ENCODE measurements at regions not wholly inside any gene's neighbourhood (a gene's known extent, or its start where the extent isn't known, plus 50 kb on each side); places are given as distances from the start of the nearest gene placed in this dataset.

GRCh38 chr2:106294182-106294581, 100.1 kb upstream of the UXS1 start:
- DNase-seq, result no peak
- Histone ChIP-seq H3K27me3 (no peaks in the 10 kb centered on the region), H3K36me3 (no peaks in the 10 kb centered on the region), H3K4me1 (no peaks in the 10 kb centered on the region), H3K27ac (no peak overlapping the region), H3K4me3 (no peak overlapping the region), H3K9me3 (no peaks in the 10 kb centered on the region)
- intact Hi-C loops (cut with DNase I), result no loop called here
- TF ChIP-seq POLR2A (IDR thresholded peaks at IDR 0.05), result no peak
- TF ChIP-seq EP300 (IDR thresholded peaks at IDR 0.05), result no peak
- WGBS, 2 donors, result 56 to 75% methylated on average over 1 of the region's 1 CpG

GRCh38 chr2:106293271-106293783, 99.2 kb upstream of the UXS1 start:
- Histone ChIP-seq H3K27me3 (no peaks in the 10 kb centered on the region), H3K9me3 (no peaks in the 10 kb centered on the region), H3K4me3 (no peak overlapping the region), H3K36me3 (no peaks in the 10 kb centered on the region), H3K27ac (no peak overlapping the region), H3K4me1 (no peaks in the 10 kb centered on the region)
- TF ChIP-seq POLR2A (IDR thresholded peaks at IDR 0.05), result no peak
- no peak for TF ChIP-seq POLR2AphosphoS5 (IDR thresholded peaks at IDR 0.05)
- TF ChIP-seq EP300 (IDR thresholded peaks at IDR 0.05), result no peak
- TF ChIP-seq CTCF (IDR thresholded peaks at IDR 0.05), result no peak
- intact Hi-C loops (cut with DNase I), result no loop called here
- no peak for DNase-seq
- 86 to 89% methylated on average over 2 of the region's 2 CpGs for WGBS, 2 donors

GRCh38 chr2:106292627-106293026, 98.5 kb upstream of the UXS1 start:
- Histone ChIP-seq H3K36me3 (no peaks in the 10 kb centered on the region), H3K27me3 (no peaks in the 10 kb centered on the region), H3K27ac (no peak overlapping the region), H3K9me3 (no peaks in the 10 kb centered on the region), H3K4me3 (no peak overlapping the region), H3K4me1 (no peaks in the 10 kb centered on the region)
- DNase-seq, result no peak
- intact Hi-C loops (cut with DNase I), result no loop called here
- 93 to 95% methylated on average over 3 of the region's 3 CpGs for WGBS, 2 donors
- TF ChIP-seq POLR2A (IDR thresholded peaks at IDR 0.05) (no peak), EP300 (IDR thresholded peaks at IDR 0.05) (no peak), CTCF (IDR thresholded peaks at IDR 0.05) (no peak), POLR2AphosphoS5 (IDR thresholded peaks at IDR 0.05) (no peak)

GRCh38 chr2:106288873-106289272, 94.8 kb upstream of the UXS1 start:
- Histone ChIP-seq H3K27me3 (no peaks in the 10 kb centered on the region), H3K4me1 (peaks cover 0 to 11% (median 7%) of the 10 kb centered on the region in 4 donors), H3K27ac (no peak overlapping the region), H3K9me3 (no peaks in the 10 kb centered on the region), H3K4me3 (no peak overlapping the region), H3K36me3 (no peaks in the 10 kb centered on the region)
- intact Hi-C loops (cut with DNase I), result no loop called here
- DNase-seq, result no peak
- TF ChIP-seq POLR2A (IDR thresholded peaks at IDR 0.05), result no peak
- no peak for TF ChIP-seq POLR2AphosphoS5 (IDR thresholded peaks at IDR 0.05)
- no peak for TF ChIP-seq CTCF (IDR thresholded peaks at IDR 0.05)
- TF ChIP-seq EP300 (IDR thresholded peaks at IDR 0.05), result no peak
- WGBS, 2 donors, result 95 to 96% methylated on average over 9 of the region's 9 CpGs

- H3K4me1 ChIP-seq, result peaks cover 0 to 14% (median 10%) of the 10 kb centered on the region in 4 donors
- TF ChIP-seq CTCF (IDR thresholded peaks at IDR 0.05) (no peak), POLR2AphosphoS5 (IDR thresholded peaks at IDR 0.05) (no peak), POLR2A (IDR thresholded peaks at IDR 0.05) (no peak), EP300 (IDR thresholded peaks at IDR 0.05) (no peak)
- H3K27me3 ChIP-seq, result no peaks in the 10 kb centered on the region
- no peak overlapping the region for H3K4me3 ChIP-seq
- intact Hi-C loops (cut with DNase I), result no loop called here
- no peaks in the 10 kb centered on the region for H3K9me3 ChIP-seq
- DNase-seq, result no peak
- no peaks in the 10 kb centered on the region for H3K36me3 ChIP-seq
- WGBS, 2 donors, result 88 to 90% methylated on average over 3 of the region's 3 CpGs
- no peak overlapping the region for H3K27ac ChIP-seq
Measured at GRCh38 chr2:106285237-106285829, 91.2 kb upstream of the UXS1 start.
